HPDE6-E6E7 (cell line): ENCODE measurements at regions not wholly inside any gene's neighbourhood (a gene's known extent, or its start where the extent isn't known, plus 50 kb on each side); places are given as distances from the start of the nearest gene placed in this dataset.
"Not testable (repeated sequence)": the region's sequence is repeated elsewhere in the genome, so short reads cannot be mapped to it uniquely, and the experiment has no call there.

Source experiments
- DNase-seq: peaks from one replicate; pipeline ENCODE4 v3.0.0; 2011; ENCODE audit warnings: missing footprints; ENCODE audit errors: extremely low spot score

- no peak for DNase-seq
These were observed 177.2 kb upstream of the DTNBP1 start for GRCh38 chr6:15839969-15840541.

- no peak for DNase-seq
These were observed 174.4 kb upstream of the DTNBP1 start for GRCh38 chr6:15837205-15837604.

DNA sequence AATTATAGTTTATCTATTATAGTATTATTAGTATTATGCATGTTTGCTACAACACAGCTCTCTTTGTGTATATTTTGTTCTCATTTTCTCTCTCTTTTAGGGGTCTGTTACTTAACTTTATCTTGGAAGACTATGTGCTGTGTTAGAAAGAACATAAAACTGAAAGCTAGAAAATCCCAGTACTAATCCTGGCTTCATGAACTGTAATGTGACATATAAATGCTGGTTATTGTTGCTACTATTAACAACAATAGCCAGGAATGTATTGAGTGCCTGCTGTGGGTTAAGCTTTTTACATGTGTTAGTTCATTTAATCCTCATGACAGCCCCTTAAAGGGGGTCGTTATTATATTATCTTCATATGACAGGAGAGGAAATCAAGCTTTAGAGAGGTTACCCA is 170.0 kb upstream of the DTNBP1 start:
- no peak for DNase-seq

DNA sequence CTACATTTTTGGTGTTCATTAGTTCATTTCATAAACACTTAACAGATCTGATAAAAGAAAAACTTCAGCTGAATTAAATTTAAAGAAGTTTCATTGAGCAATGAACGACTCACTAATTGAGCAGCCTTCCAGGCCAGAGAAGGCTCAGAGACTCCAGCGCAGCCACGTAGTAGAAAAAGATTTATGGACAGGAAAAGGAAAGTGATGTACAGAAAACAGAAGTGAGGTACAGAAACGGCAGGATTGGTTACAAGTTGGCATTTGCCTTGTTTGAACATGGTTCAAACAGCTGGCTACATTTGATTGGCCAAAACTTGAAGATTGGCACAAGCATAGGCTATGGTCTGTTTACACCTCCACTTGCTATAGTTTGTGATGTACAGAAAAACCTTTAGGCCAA is 166.3 kb upstream of the DTNBP1 start:
- DNase-seq, result no peak

DNA sequence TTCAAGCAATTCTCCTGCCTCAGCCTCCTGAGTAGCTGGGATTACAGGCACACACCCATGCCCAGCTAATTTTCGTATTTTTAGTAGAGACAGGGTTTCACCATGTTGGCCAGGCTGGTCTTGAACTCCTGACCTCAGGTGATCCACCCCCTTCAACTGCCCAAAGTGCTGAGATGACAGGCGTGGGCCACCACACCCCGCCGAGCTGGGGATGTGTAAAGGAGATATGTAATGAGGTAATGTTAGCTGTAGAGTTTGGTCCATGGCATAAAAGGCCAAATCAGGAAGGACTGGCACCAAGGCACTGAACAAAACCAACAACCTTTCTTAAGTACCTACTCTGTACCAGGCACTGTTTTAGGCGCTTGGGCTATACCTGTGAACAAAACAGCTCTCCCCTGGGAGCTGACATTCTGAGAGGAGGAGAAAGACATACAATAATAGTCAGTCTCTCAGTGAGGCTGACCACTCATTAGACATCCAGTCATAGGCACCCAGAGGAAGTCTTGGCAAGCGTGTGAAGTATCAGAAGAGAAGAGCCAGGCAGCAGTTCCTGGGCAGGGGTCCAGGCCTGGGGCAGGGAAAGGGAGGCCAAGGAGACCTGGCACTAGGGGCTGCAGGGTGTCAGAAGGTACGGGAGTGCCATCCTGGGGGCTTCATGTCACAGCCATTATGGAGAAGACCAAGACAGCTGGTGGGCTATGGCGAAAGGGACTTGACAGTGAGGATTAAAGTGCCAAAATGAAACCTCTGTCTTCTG is 164.8 kb upstream of the DTNBP1 start:
- DNase-seq, result no peak

DNA sequence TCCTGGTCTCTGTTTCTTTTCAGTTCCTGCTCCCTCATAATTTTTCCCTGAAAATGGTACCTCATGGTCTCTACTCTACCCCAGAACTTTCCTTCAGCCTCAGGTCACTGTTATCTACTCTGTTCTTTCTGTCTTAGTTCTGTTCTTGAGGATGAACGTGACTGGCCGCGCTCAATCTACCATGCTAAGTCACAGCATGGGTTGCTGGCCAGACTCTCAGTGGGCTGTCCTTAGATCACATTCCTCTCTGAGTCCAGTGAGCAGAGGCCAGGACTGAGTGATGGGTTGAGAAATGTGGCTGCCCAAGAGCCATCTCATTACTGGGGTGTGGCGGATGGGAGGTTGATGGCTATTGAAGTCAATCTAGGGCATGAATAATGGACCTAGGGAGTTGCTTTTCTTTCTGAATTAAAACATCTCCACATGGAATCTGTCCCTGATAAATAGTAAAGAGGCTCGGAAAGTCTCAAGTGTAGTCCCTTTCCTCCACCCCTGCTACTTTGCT is 164.0 kb upstream of the DTNBP1 start:
- no peak for DNase-seq

- DNase-seq, result no peak
These were observed 162.6 kb upstream of the DTNBP1 start for GRCh38 chr6:15825332-15825930.

GRCh38 chr6:15824811-15825210 is 162.0 kb upstream of the DTNBP1 start:
- DNase-seq, result no peak

- no peak for DNase-seq
These were observed 161.1 kb upstream of the DTNBP1 start for GRCh38 chr6:15823838-15824414.

GRCh38 chr6:15822835-15823234 is 160.0 kb upstream of the DTNBP1 start:
- DNase-seq, result no peak

GRCh38 chr6:15819841-15820240 is 157.0 kb upstream of the DTNBP1 start:
- DNase-seq, result no peak

DNA sequence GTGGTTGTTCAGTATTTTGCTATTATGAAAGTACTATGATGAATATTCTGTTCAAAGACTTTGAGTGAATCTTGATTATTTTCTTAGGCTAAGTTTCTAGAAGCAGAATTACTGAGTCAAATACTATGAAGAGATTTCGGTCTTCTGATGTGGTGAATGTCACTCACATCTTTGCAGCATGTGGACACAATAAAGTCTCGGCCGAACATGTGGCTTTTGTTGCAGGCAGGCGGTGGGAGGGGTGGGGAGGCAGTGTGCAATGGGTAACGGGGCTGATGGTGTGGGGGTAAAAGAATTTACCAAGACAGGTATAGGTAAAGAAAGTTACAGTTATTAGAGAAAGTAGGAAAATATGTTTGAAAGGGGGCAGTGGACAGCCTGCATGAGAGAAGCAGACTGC is 156.4 kb upstream of the DTNBP1 start:
- DNase-seq, result no peak

DNA sequence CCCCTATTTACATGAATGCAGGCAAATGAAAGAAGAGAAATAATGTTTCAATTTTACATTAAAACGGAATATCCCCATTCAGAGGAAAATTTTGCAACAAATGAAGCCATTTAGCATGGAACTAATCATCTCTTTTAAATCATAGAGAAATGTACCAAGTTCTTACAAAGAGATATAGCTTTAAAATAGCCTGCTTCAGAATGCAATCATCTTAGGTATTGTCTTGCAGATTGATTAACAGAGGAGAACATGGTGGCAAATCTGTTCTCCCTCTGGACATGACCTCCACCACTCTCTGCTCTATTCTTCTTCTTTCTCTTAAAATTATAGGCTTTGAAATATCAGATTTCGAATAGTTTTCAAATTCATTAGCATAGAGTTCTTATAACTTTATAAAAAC is 155.7 kb upstream of the DTNBP1 start:
- no peak for DNase-seq

- no peak for DNase-seq
These were observed 155.2 kb upstream of the DTNBP1 start for GRCh38 chr6:15818044-15818443.

- DNase-seq, result no peak
These were observed 154.3 kb upstream of the DTNBP1 start for GRCh38 chr6:15817100-15817499.

GRCh38 chr6:15816661-15817060 is 153.8 kb upstream of the DTNBP1 start:
- no peak for DNase-seq

DNA sequence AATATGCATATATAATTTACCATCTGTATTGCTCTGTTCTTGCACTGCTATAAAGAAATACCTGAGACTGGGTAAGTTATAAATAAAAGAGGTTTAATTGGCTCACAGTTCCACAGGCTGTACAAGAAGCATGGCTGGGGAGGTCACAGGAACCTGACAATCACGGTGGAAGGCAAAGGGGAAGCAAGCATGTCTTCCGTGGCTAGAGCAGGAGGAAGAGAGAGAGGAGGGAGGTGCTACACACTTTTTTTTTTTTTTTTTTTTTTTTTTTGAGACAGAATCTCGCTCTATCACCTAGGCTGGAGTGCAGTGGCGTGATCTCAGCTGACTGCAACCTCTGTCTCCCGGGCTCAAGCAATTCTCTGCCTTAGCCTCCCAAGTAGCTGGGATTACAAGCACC is 150.9 kb upstream of the DTNBP1 start:
- not testable (repeated sequence) for DNase-seq

DNA sequence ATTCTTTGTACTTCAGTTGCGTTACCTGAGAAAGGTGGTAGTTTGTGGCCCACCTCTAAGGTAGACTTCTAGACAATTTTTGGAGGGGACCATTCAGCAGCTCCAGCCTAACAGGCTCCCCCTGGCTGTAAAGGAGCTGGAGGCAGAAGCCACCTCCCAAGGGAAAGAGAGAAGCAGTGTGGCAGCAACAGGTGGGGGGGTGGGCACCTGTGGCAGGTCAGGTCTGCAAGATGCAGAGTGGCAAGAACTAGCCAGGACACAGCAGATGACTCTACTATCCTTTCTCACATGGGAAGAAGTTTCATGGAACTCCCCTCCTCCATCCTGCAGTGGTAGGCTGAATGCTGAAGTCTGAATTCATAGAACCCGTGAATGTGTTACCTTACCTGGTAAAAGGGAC is 148.3 kb upstream of the DTNBP1 start:
- DNase-seq, result no peak

GRCh38 chr6:15810618-15811017 is 147.8 kb upstream of the DTNBP1 start:
- DNase-seq, result no peak

- DNase-seq, result no peak
These were observed 146.5 kb upstream of the DTNBP1 start for GRCh38 chr6:15809367-15809766.

- no peak for DNase-seq
These were observed 141.6 kb upstream of the DTNBP1 start for GRCh38 chr6:15804164-15805154.

GRCh38 chr6:15802466-15802865 is 139.6 kb upstream of the DTNBP1 start:
- no peak for DNase-seq
